Suprapubic skin (tissue), 4 donors: ENCODE measurements at regions not wholly inside any gene's neighbourhood (a gene's known extent, or its start where the extent isn't known, plus 50 kb on each side); places are given as distances from the start of the nearest gene placed in this dataset.

ENCODE experiments used
- DNase-seq, 2 donors: peaks; one replicate each; pipeline ENCODE4 v3.0.0-alpha.2; 2019; ENCODE audit warnings: low spot score in 2 of 2
- H3K27ac ChIP-seq: fragments of 200-600 bp; sonication (generic); one replicate; pipeline ENCODE4 v1.5.1; 2019
- H3K27me3 ChIP-seq: fragments of 200-600 bp; sonication (generic); one replicate; pipeline ENCODE4 v1.5.1; 2019
- H3K36me3 ChIP-seq: fragments of 200-600 bp; sonication (generic); one replicate; pipeline ENCODE4 v1.5.1; 2019
- H3K4me1 ChIP-seq: fragments of 200-600 bp; sonication (generic); one replicate; pipeline ENCODE4 v1.5.1; 2019
- H3K4me3 ChIP-seq: fragments of 200-600 bp; sonication (generic); one replicate; pipeline ENCODE4 v1.5.1; 2019; ENCODE audit warnings: mild to moderate bottlenecking
- H3K9me3 ChIP-seq: fragments of 200-600 bp; sonication (generic); one replicate; pipeline ENCODE4 v1.5.1; 2019
- CTCF ChIP-seq, 2 donors: fragments of 200-600 bp in 1 of 2; fragments of 450-650 bp in 1 of 2; sonication (generic) in 1 of 2; IDR thresholded peaks; one replicate each; pipeline ENCODE4 v1.5.1; 2016 to 2019; ENCODE audit warnings: antibody characterized with exemption in 2 of 2, mild to moderate bottlenecking in 1 of 2, moderate library complexity in 1 of 2
- EP300 ChIP-seq: sonication (generic); formaldehyde crosslinking; IDR thresholded peaks from one replicate; pipeline ENCODE4 v1.6.1; 2017; ENCODE audit warnings: antibody characterized with exemption
- POLR2A ChIP-seq, 2 donors: fragments of 450-650 bp; IDR thresholded peaks; one replicate each; pipeline ENCODE4 v1.6.1; 2017; ENCODE audit warnings: antibody characterized with exemption in 2 of 2, mild to moderate bottlenecking in 2 of 2, moderate library complexity in 2 of 2
- POLR2AphosphoS5 ChIP-seq, 3 donors: sonication (generic); formaldehyde crosslinking; IDR thresholded peaks; one replicate each; pipeline ENCODE4 v1.6.1; 2017; ENCODE audit warnings: antibody characterized with exemption in 3 of 3
- WGBS: methylation state at CpG from one replicate; pipeline ENCODE4 v1.1.5; 2018; 5-methylcytosine and 5-hydroxymethylcytosine counted together

GRCh38 chr6:1257778-1258177 is 54.1 kb upstream of the FOXQ1 start:
- 87% methylated on average over 7 of the region's 7 CpGs for WGBS
- no peak overlapping the region for H3K4me3 ChIP-seq
- DNase-seq: no peak
- no peak for TF ChIP-seq POLR2AphosphoS5 (IDR thresholded peaks at IDR 0.05)
- TF ChIP-seq POLR2A (IDR thresholded peaks at IDR 0.05): no peak
- TF ChIP-seq EP300: no peak
- no peak for TF ChIP-seq CTCF (IDR thresholded peaks at IDR 0.05)
- no peaks in the 10 kb centered on the region for H3K4me1 ChIP-seq
- H3K9me3 ChIP-seq: no peaks in the 10 kb centered on the region
- H3K36me3 ChIP-seq: no peaks in the 10 kb centered on the region
- H3K27me3 ChIP-seq: peaks cover 3% of the 10 kb centered on the region
- H3K27ac ChIP-seq: no peak overlapping the region

GRCh38 chr6:1256435-1257008 is 55.4 kb upstream of the FOXQ1 start:
- TF ChIP-seq EP300 (no peak), CTCF (IDR thresholded peaks at IDR 0.05) (no peak), POLR2AphosphoS5 (IDR thresholded peaks at IDR 0.05) (no peak)
- H3K27me3 ChIP-seq: peaks cover 3% of the 10 kb centered on the region
- H3K4me3 ChIP-seq: no peak overlapping the region
- 93% methylated on average over 8 of the region's 8 CpGs for WGBS
- no peak for DNase-seq
- H3K4me1 ChIP-seq: no peaks in the 10 kb centered on the region
- no peak overlapping the region for H3K27ac ChIP-seq
- no peaks in the 10 kb centered on the region for H3K36me3 ChIP-seq
- H3K9me3 ChIP-seq: no peaks in the 10 kb centered on the region

- peaks cover 3% of the 10 kb centered on the region for H3K27me3 ChIP-seq
- DNase-seq: no peak
- H3K4me3 ChIP-seq: no peak overlapping the region
- TF ChIP-seq POLR2A (IDR thresholded peaks at IDR 0.05): no peak
- TF ChIP-seq POLR2AphosphoS5 (IDR thresholded peaks at IDR 0.05): no peak
- TF ChIP-seq CTCF (IDR thresholded peaks at IDR 0.05): no peak
- TF ChIP-seq EP300: no peak
- no peaks in the 10 kb centered on the region for H3K36me3 ChIP-seq
- WGBS: 70% methylated on average over 9 of the region's 9 CpGs
- no peak overlapping the region for H3K27ac ChIP-seq
- H3K4me1 ChIP-seq: no peaks in the 10 kb centered on the region
- no peaks in the 10 kb centered on the region for H3K9me3 ChIP-seq
These were observed 56.1 kb upstream of the FOXQ1 start for GRCh38 chr6:1255636-1256365.

- no peak overlapping the region for H3K27ac ChIP-seq
- H3K36me3 ChIP-seq: no peaks in the 10 kb centered on the region
- H3K4me1 ChIP-seq: no peaks in the 10 kb centered on the region
- H3K27me3 ChIP-seq: peaks cover 3% of the 10 kb centered on the region
- 93% methylated on average over 4 of the region's 4 CpGs for WGBS
- no peak for TF ChIP-seq POLR2AphosphoS5 (IDR thresholded peaks at IDR 0.05)
- no peak for TF ChIP-seq POLR2A (IDR thresholded peaks at IDR 0.05)
- no peak for TF ChIP-seq EP300
- no peak for TF ChIP-seq CTCF (IDR thresholded peaks at IDR 0.05)
- no peak overlapping the region for H3K4me3 ChIP-seq
- no peaks in the 10 kb centered on the region for H3K9me3 ChIP-seq
- no peak for DNase-seq
These were observed 57.6 kb upstream of the FOXQ1 start for GRCh38 chr6:1254326-1254725.

GRCh38 chr6:1253816-1254215 is 58.1 kb upstream of the FOXQ1 start:
- H3K9me3 ChIP-seq: no peaks in the 10 kb centered on the region
- H3K4me1 ChIP-seq: no peaks in the 10 kb centered on the region
- peaks cover 3% of the 10 kb centered on the region for H3K27me3 ChIP-seq
- no peak overlapping the region for H3K4me3 ChIP-seq
- 96% methylated on average over 9 of the region's 9 CpGs for WGBS
- TF ChIP-seq EP300: no peak
- no peak for TF ChIP-seq POLR2A (IDR thresholded peaks at IDR 0.05)
- no peak for TF ChIP-seq CTCF (IDR thresholded peaks at IDR 0.05)
- no peak for TF ChIP-seq POLR2AphosphoS5 (IDR thresholded peaks at IDR 0.05)
- H3K27ac ChIP-seq: no peak overlapping the region
- no peak for DNase-seq
- no peaks in the 10 kb centered on the region for H3K36me3 ChIP-seq
